ENCODE measurements at regions not wholly inside any gene's neighbourhood (a gene's known extent, or its start where the extent isn't known, plus 50 kb on each side); places are given as distances from the start of the nearest gene placed in this dataset.

- no peak for DNase-seq
Observed at GRCh38 chr13:111394211-111394922, 73.9 kb downstream of the TEX29 start.

GRCh38 chr13:111395511-111396393 is 75.3 kb downstream of the TEX29 start:
- DNase-seq: no peak

- DNase-seq: no peak
Observed at GRCh38 chr13:111396457-111396856, 76.0 kb downstream of the TEX29 start.

DNA sequence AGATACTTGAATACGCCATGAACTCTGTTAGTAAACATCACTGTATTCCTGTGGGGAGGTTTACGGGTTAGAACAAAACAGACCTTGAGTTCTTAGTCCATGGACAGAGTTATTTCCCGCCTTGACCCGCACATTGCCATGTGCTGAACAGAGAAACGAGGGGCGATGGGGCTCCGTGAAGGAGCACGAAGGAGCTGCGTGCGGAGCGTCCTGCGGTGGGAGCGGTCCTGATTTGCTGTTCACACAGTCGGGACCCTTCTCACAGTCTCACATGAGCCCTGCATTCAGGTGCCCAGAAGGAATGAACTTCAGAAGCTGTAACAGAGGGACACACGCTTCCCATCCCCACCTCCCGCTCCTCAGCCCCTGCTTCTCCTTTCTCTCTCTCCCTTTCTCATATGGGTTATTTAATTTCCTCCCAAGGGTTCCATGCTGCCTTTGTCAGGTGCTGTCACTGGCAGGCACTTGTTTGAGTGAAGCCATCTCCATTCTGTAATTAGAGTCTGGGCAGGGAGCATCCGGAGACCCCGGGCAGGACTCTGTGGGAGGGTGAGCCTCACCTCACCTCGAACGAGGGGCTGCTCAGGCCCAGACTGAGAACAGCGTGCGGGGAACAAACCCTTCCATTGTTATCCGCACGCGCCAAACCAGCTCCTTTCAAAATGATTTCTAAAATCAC is 76.9 kb downstream of the TEX29 start:
- no peak for DNase-seq

DNA sequence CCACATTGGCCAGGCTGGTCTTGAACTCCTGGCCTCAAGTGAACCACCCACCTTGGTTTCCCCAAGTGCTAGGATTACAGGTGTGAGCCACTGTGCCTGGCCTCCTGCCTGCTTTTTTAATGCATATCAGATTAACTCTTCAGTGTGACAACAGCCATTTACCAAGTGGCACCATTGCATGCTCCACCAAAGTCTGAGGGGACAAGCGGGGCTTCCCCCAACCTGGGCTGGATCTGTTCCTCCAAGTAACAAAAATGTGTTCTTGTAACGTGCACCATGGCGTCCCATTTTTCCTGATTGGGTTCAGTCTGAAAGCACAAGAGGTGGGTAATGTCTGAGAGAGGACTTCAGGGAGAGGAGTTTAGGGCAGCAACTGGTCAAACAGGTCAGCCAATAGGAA is 77.8 kb downstream of the TEX29 start:
- DNase-seq: no peak

- DNase-seq: no peak
Observed at GRCh38 chr13:111398715-111399299, 78.4 kb downstream of the TEX29 start.

- no peak for DNase-seq
Observed at GRCh38 chr13:111399334-111399733, 78.9 kb downstream of the TEX29 start.

GRCh38 chr13:111399776-111400538 is 79.5 kb downstream of the TEX29 start:
- no peak for DNase-seq

DNA sequence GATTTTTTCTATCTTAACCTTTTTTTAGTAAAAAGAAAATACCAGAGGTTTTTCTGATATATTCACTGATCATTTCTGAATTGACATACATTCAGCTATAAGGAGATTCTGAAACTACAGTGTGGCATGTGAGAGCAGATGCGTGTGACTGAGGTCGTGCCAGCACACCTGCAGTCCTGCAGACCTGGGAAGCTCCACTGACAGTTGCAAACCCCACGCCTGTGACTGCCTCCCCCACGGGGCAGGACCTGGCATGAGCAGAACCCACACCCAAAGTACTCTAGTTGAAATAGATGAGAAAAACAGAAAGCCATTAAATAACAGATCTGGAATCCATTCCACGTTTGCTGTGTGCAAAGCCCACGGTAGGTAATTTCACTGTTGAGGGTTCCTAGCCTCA is 80.7 kb downstream of the TEX29 start:
- no peak for DNase-seq

GRCh38 chr13:111401755-111402154 is 81.3 kb downstream of the TEX29 start:
- no peak for DNase-seq

GRCh38 chr13:111402441-111402840 is 82.0 kb downstream of the TEX29 start:
- no peak for DNase-seq

DNA sequence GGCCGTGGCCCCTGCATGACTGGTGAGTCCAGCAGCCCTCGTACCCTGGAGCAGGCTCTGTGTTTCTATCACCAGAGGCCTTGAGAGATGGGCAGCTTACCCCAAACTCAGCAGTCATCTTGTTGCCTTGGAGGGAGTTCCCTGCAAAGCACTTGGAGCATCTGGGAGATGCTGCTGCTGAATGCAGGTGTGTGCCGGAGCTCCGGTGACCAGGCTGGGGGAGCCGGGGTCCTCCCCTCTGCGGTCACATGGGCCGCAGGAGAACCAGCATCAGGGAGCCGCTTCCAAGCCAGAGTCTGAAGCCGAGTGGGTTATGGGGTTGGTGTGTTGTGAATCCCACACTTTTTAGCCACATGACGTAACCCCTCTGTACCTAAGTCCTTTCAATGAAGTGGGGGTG is 82.8 kb downstream of the TEX29 start:
- DNase-seq: no peak

GRCh38 chr13:111404746-111405145 is 84.3 kb downstream of the TEX29 start:
- DNase-seq: no peak

DNA sequence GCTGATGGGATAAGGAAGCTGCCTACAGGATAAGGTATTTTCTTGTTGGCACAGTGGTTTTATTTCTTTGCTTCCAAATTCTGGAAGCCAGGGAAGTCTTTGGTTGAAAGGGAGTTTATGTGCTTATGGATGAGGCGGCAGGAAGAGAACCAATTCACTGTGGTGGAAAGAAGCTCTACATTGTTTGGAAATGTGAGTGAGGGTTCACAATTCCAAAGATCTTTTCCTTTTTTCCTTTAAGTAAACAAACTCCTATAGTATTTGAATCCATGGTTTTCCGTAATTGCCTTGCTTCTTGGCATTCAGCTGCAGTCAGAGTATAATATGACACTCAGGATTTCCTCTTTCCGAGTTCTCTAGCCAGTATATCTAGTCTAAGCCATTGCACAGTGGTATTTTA is 86.2 kb downstream of the TEX29 start:
- no peak for DNase-seq

- DNase-seq: no peak
Observed at GRCh38 chr13:111407381-111408131, 87.1 kb downstream of the TEX29 start.

GRCh38 chr13:111409413-111409812 is 89.0 kb downstream of the TEX29 start:
- DNase-seq: no peak

DNA sequence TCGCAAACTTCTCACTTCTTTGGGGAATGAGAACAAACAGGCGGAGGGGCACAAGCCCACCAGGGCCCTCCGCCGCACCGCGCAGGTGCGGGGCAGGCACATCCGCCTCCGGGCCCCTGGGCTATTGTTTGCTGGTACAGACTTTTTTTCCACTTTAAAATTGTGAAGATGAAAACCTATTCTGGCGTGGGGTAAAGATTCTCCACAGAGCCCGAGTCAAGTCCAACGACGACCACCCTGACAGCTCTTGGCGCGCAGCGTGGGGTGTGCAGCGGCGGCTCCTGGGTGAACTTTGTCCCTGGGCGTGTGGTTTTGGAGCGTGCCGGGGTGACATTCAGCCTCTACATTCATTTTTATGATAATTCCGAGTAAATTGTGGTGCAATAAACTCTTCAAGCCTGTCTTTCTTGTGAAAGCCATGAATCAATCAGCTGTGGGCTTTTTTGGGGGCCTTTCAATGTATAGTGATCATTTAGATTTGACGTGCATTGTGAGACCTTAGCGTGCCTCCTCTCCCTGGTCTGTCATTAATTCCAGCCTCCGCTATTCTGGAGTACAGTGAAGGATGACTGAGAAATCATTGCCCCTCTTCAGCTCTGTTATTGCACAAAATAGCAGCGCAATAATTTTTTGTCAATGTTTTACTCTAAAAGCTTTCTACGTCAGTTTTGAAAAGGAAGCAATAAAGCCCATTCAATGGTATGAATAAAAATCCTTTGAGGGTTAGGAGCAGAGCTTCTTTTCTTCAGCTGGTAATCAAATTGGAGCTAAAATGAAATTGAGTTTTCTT is 90.0 kb downstream of the TEX29 start:
- DNase-seq: no peak

- no peak for DNase-seq
Observed at GRCh38 chr13:111411151-111411858, 90.9 kb downstream of the TEX29 start.

DNA sequence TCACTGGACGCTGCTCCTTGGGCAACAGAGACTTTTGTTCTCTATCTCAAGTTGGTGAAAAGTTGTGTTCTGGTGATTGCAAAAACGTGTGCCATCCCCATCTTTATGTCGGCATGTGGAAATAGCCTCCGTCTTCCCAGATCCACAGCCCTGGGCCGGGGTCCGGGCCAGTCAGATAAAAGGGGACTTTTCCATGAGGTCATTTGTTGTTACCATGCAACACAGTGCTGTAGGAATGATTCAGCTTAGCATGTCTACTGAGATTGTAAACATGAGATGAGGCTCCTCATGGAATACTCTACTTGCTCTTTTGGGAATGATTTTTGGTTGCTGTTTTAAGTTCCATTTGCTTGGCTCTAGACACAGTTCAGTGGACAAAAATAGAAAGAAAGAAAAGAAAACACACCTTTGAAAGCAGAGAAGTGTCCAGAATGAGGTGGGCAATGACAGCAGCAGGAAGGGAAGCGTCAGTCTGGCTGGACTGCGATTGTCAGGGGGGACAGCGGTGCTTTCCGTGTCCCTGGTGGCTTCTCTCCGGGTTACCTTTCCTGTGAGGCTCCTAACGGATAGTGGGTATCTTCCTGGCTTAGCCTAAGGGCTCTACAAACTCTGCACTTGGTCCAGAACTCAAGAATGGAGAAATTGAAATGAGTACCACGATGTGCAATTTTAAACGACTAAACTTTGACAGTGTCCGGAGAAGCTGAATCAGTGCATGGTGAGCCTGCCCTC is 91.6 kb downstream of the TEX29 start:
- no peak for DNase-seq
